Fibroblast of the aortic adventitia (primary cell): ENCODE measurements at regions not wholly inside any gene's neighbourhood (a gene's known extent, or its start where the extent isn't known, plus 50 kb on each side); places are given as distances from the start of the nearest gene placed in this dataset.

ENCODE experiments used
- DNase-seq: peaks from one replicate; pipeline ENCODE4 v3.0.0-alpha.2; 2010; ENCODE audit warnings: low read depth
- H3K4me3 ChIP-seq: 2 replicates; pipeline ENCODE4 v1.5.1; 2011; ENCODE audit warnings: low read depth, mild to moderate bottlenecking, control low read depth, low read length, moderate library complexity
- CTCF ChIP-seq: IDR thresholded peaks from 2 replicates; pipeline ENCODE4 v1.5.1; 2011; ENCODE audit warnings: mild to moderate bottlenecking, low read length, control low read depth, inconsistent platforms; ENCODE audit not compliant: insufficient read depth

GRCh38 chr2:890214-890613 lies 60.4 kb upstream of the SNTG2 start:
- DNase-seq = no peak
- H3K4me3 ChIP-seq = no peak overlapping the region
- TF ChIP-seq CTCF = no peak

GRCh38 chr2:888906-889566 lies 61.6 kb upstream of the SNTG2 start:
- no peak overlapping the region for H3K4me3 ChIP-seq
- no peak for TF ChIP-seq CTCF
- no peak for DNase-seq

- DNase-seq = peak; percentile 4
- no peak overlapping the region for H3K4me3 ChIP-seq
- TF ChIP-seq CTCF = no peak
Observed at GRCh38 chr2:888211-888801, 62.3 kb upstream of the SNTG2 start.

GRCh38 chr2:887639-888038 lies 63.0 kb upstream of the SNTG2 start:
- no peak overlapping the region for H3K4me3 ChIP-seq

GRCh38 chr2:886072-887022 lies 64.3 kb upstream of the SNTG2 start:
- TF ChIP-seq CTCF = no peak
- DNase-seq = no peak
- no peak overlapping the region for H3K4me3 ChIP-seq

More at GRCh38 chr2:887639-888038, 63.0 kb upstream of the SNTG2 start:
- TF ChIP-seq CTCF = no peak
- no peak for DNase-seq

- DNase-seq = no peak
- TF ChIP-seq CTCF = no peak
- H3K4me3 ChIP-seq = no peak overlapping the region
Observed at GRCh38 chr2:885230-886071, 65.2 kb upstream of the SNTG2 start.
